ENCODE measurements at regions not wholly inside any gene's neighbourhood (a gene's known extent, or its start where the extent isn't known, plus 50 kb on each side); places are given as distances from the start of the nearest gene placed in this dataset.

- no peak for DNase-seq (ENCODE audit: low spot score)
- Histone ChIP-seq H3K4me1 (ENCODE audit: insufficient read depth, low read length, poor library complexity, severe bottlenecking) (no peaks in the 10 kb centered on the region), H2AFZ (ENCODE audit: low read length) (no peak overlapping the region), H3K36me3 (ENCODE audit: insufficient read depth, low read length) (no peaks in the 10 kb centered on the region), H3K79me2 (ENCODE audit: insufficient read depth, low read depth, low read length) (no peaks in the 10 kb centered on the region), H3K4me3 (ENCODE audit: low read depth, low read length, poor library complexity, severe bottlenecking) (no peak overlapping the region), H3K4me2 (ENCODE audit: low read length) (no peak overlapping the region), H3K9me3 (ENCODE audit: low read length) (no peaks in the 10 kb centered on the region), H4K20me1 (ENCODE audit: insufficient read depth, low read length) (no peaks in the 10 kb centered on the region), H3K27ac (ENCODE audit: low read depth, low read length, poor library complexity, severe bottlenecking) (no peak overlapping the region), H3K9me2 (ENCODE audit: insufficient read depth, low read length) (no peaks in the 10 kb centered on the region)
- CTCF ChIA-PET (ENCODE audit: unreplicated experiment): no interaction called here
- no peak for TF ChIP-seq EZH2phosphoT487 (IDR thresholded peaks at IDR 0.05; ENCODE audit: borderline replicate concordance, low read depth, low read length)
- TF ChIP-seq, protein P1, sequence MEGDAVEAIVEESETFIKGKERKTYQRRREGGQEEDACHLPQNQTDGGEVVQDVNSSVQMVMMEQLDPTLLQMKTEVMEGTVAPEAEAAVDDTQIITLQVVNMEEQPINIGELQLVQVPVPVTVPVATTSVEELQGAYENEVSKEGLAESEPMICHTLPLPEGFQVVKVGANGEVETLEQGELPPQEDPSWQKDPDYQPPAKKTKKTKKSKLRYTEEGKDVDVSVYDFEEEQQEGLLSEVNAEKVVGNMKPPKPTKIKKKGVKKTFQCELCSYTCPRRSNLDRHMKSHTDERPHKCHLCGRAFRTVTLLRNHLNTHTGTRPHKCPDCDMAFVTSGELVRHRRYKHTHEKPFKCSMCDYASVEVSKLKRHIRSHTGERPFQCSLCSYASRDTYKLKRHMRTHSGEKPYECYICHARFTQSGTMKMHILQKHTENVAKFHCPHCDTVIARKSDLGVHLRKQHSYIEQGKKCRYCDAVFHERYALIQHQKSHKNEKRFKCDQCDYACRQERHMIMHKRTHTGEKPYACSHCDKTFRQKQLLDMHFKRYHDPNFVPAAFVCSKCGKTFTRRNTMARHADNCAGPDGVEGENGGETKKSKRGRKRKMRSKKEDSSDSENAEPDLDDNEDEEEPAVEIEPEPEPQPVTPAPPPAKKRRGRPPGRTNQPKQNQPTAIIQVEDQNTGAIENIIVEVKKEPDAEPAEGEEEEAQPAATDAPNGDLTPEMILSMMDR (conservative IDR thresholded peaks at IDR 0.05; ENCODE audit: low read length): no peak
- no TSS peak for BruUV-seq (replicated peaks)
- POLR2A ChIA-PET: interaction anchor here (0.9 kb wide), 1 partner anchor 18 kb away, joined by 3 read pairs; no protein-coding TSS in a partner anchor
- intact Hi-C loops (cut with micrococcal nuclease; ENCODE audit: unreplicated experiment): no loop called here
These were observed 94.4 kb upstream of the NAA20 start for GRCh38 chr20:19922716-19923115.

GRCh38 chr20:19923762-19924161 lies 93.4 kb upstream of the NAA20 start:
- no peaks in the 10 kb centered on the region for H3K79me2 ChIP-seq (ENCODE audit: insufficient read depth, low read depth, low read length)
- DNase-seq (ENCODE audit: low spot score): no peak
- intact Hi-C loops (cut with micrococcal nuclease; ENCODE audit: unreplicated experiment): no loop called here

GRCh38 chr20:19924255-19924654 lies 92.9 kb upstream of the NAA20 start:
- Histone ChIP-seq H3K36me3 (ENCODE audit: insufficient read depth, low read length) (no peaks in the 10 kb centered on the region), H4K20me1 (ENCODE audit: insufficient read depth, low read length) (no peaks in the 10 kb centered on the region), H3K79me2 (ENCODE audit: insufficient read depth, low read depth, low read length) (no peaks in the 10 kb centered on the region), H3K4me2 (ENCODE audit: low read length) (no peak overlapping the region), H3K27ac (ENCODE audit: low read depth, low read length, poor library complexity, severe bottlenecking) (no peak overlapping the region), H2AFZ (ENCODE audit: low read length) (no peak overlapping the region), H3K9me2 (ENCODE audit: insufficient read depth, low read length) (no peaks in the 10 kb centered on the region), H3K4me3 (ENCODE audit: low read depth, low read length, poor library complexity, severe bottlenecking) (no peak overlapping the region), H3K4me1 (ENCODE audit: insufficient read depth, low read length, poor library complexity, severe bottlenecking) (no peaks in the 10 kb centered on the region), H3K9me3 (ENCODE audit: low read length) (no peaks in the 10 kb centered on the region)
- intact Hi-C loops (cut with micrococcal nuclease; ENCODE audit: unreplicated experiment): no loop called here
- no TSS peak for BruUV-seq (replicated peaks)
- ChIA-PET POLR2A (no interaction called here), CTCF (ENCODE audit: unreplicated experiment) (no interaction called here)
- no peak for DNase-seq (ENCODE audit: low spot score)
- TF ChIP-seq, protein P1 (conservative IDR thresholded peaks at IDR 0.05; ENCODE audit: low read length): no peak
- TF ChIP-seq EZH2phosphoT487 (IDR thresholded peaks at IDR 0.05; ENCODE audit: borderline replicate concordance, low read depth, low read length): no peak

More at GRCh38 chr20:19923762-19924161, 93.4 kb upstream of the NAA20 start:
- TF ChIP-seq, protein P1 (conservative IDR thresholded peaks at IDR 0.05; ENCODE audit: low read length): no peak
- TF ChIP-seq EZH2phosphoT487 (IDR thresholded peaks at IDR 0.05; ENCODE audit: borderline replicate concordance, low read depth, low read length): no peak
- Histone ChIP-seq H2AFZ (ENCODE audit: low read length) (no peak overlapping the region), H3K9me2 (ENCODE audit: insufficient read depth, low read length) (no peaks in the 10 kb centered on the region), H3K4me3 (ENCODE audit: low read depth, low read length, poor library complexity, severe bottlenecking) (no peak overlapping the region), H3K27ac (ENCODE audit: low read depth, low read length, poor library complexity, severe bottlenecking) (no peak overlapping the region), H4K20me1 (ENCODE audit: insufficient read depth, low read length) (no peaks in the 10 kb centered on the region), H3K4me2 (ENCODE audit: low read length) (no peak overlapping the region), H3K9me3 (ENCODE audit: low read length) (no peaks in the 10 kb centered on the region), H3K36me3 (ENCODE audit: insufficient read depth, low read length) (no peaks in the 10 kb centered on the region), H3K4me1 (ENCODE audit: insufficient read depth, low read length, poor library complexity, severe bottlenecking) (no peaks in the 10 kb centered on the region)
- POLR2A ChIA-PET: no interaction called here
- no TSS peak for BruUV-seq (replicated peaks)
- CTCF ChIA-PET (ENCODE audit: unreplicated experiment): no interaction called here
